Activated T-helper 2 cell treated with anti-CD3 and anti-CD28 coated beads, Interferon-gamma antibody, Interleukin-2, Interleukin-4, amounts not matched to agents 10 μg/mL and 5 μg/mL and 100 μg/mL, durations not matched to agents 14 hours and 24 hours and 36 hours (primary cell): ENCODE measurements at regions not wholly inside any gene's neighbourhood (a gene's known extent, or its start where the extent isn't known, plus 50 kb on each side); places are given as distances from the start of the nearest gene placed in this dataset.
"Not testable (repeated sequence)": the region's sequence is repeated elsewhere in the genome, so short reads cannot be mapped to it uniquely, and the experiment has no call there.

Source experiments
- DNase-seq: peaks from one replicate; pipeline ENCODE4 v3.0.0; 2021; ENCODE audit warnings: low spot score
- H3K27ac Mint-ChIP-seq: one replicate; pipeline ENCODE4 v1.8.0; 2021; ENCODE audit warnings: mixed read lengths
- H3K27me3 Mint-ChIP-seq: one replicate; pipeline ENCODE4 v1.8.0; 2021; ENCODE audit warnings: low read depth, mixed read lengths
- H3K36me3 Mint-ChIP-seq: one replicate; pipeline ENCODE4 v1.8.0; 2021; ENCODE audit warnings: low read depth, mixed read lengths
- H3K4me1 Mint-ChIP-seq: one replicate; pipeline ENCODE4 v1.8.0; 2021; ENCODE audit warnings: low read depth, mixed read lengths
- H3K4me3 Mint-ChIP-seq: one replicate; pipeline ENCODE4 v1.8.0; 2021; ENCODE audit warnings: low read depth, mild to moderate bottlenecking, moderate library complexity, mixed read lengths
- H3K9me3 Mint-ChIP-seq: one replicate; pipeline ENCODE4 v1.8.0; 2021; ENCODE audit warnings: mixed read lengths
- intact Hi-C: fragments of 100-400 bp; cut with micrococcal nuclease; formaldehyde crosslinking; loops from one replicate; pipeline ENCODE4 v1.15.1; 2023

GRCh38 chr2:51263101-51263500 is 231.2 kb upstream of the NRXN1 start:
- peaks cover 24% of the 10 kb centered on the region for H3K9me3 Mint-ChIP-seq
- H3K4me1 Mint-ChIP-seq, intact Hi-C loops, H3K27ac Mint-ChIP-seq, H3K36me3 Mint-ChIP-seq, DNase-seq, H3K27me3 Mint-ChIP-seq, H3K4me3 Mint-ChIP-seq: not testable (repeated sequence)

GRCh38 chr2:51258301-51258700 is 226.4 kb upstream of the NRXN1 start:
- H3K27ac Mint-ChIP-seq: no peak overlapping the region
- no peaks in the 10 kb centered on the region for H3K27me3 Mint-ChIP-seq
- no peaks in the 10 kb centered on the region for H3K4me1 Mint-ChIP-seq
- H3K36me3 Mint-ChIP-seq: no peaks in the 10 kb centered on the region
- no peak for DNase-seq
- H3K4me3 Mint-ChIP-seq: no peak overlapping the region
- H3K9me3 Mint-ChIP-seq: peaks cover 42% of the 10 kb centered on the region
- intact Hi-C loops: no loop called here

GRCh38 chr2:51256736-51257135 is 224.8 kb upstream of the NRXN1 start:
- no peak for DNase-seq
- no peak overlapping the region for H3K4me3 Mint-ChIP-seq
- no peak overlapping the region for H3K27ac Mint-ChIP-seq
- intact Hi-C loops: no loop called here
- H3K36me3 Mint-ChIP-seq: no peaks in the 10 kb centered on the region
- no peaks in the 10 kb centered on the region for H3K4me1 Mint-ChIP-seq
- H3K27me3 Mint-ChIP-seq: no peaks in the 10 kb centered on the region
- H3K9me3 Mint-ChIP-seq: peaks cover 48% of the 10 kb centered on the region

GRCh38 chr2:51251356-51251755 is 219.4 kb upstream of the NRXN1 start:
- DNase-seq: no peak
- no peaks in the 10 kb centered on the region for H3K27me3 Mint-ChIP-seq
- intact Hi-C loops: no loop called here
- H3K36me3 Mint-ChIP-seq: no peaks in the 10 kb centered on the region
- no peaks in the 10 kb centered on the region for H3K4me1 Mint-ChIP-seq
- peaks cover 36% of the 10 kb centered on the region for H3K9me3 Mint-ChIP-seq
- H3K27ac Mint-ChIP-seq: no peak overlapping the region
- H3K4me3 Mint-ChIP-seq: no peak overlapping the region

- Mint-ChIP-seq H3K4me1 (no peaks in the 10 kb centered on the region), H3K4me3 (no peak overlapping the region), H3K9me3 (peaks cover 8% of the 10 kb centered on the region), H3K27me3 (no peaks in the 10 kb centered on the region), H3K27ac (no peak overlapping the region), H3K36me3 (no peaks in the 10 kb centered on the region)
- no peak for DNase-seq
- intact Hi-C loops: no loop called here
Measured at GRCh38 chr2:51247252-51247805, 215.4 kb upstream of the NRXN1 start.

- Mint-ChIP-seq H3K4me3 (no peak overlapping the region), H3K36me3 (no peaks in the 10 kb centered on the region), H3K4me1 (no peaks in the 10 kb centered on the region), H3K9me3 (peaks cover 4% of the 10 kb centered on the region), H3K27ac (no peak overlapping the region), H3K27me3 (no peaks in the 10 kb centered on the region)
- intact Hi-C loops: no loop called here
- DNase-seq: no peak
Measured at GRCh38 chr2:51243892-51244535, 212.1 kb upstream of the NRXN1 start.

- no peaks in the 10 kb centered on the region for H3K27me3 Mint-ChIP-seq
- H3K4me3 Mint-ChIP-seq: no peak overlapping the region
- H3K9me3 Mint-ChIP-seq: peaks cover 27% of the 10 kb centered on the region
- intact Hi-C loops: no loop called here
- H3K27ac Mint-ChIP-seq: no peak overlapping the region
- H3K4me1 Mint-ChIP-seq: no peaks in the 10 kb centered on the region
- DNase-seq: no peak
- H3K36me3 Mint-ChIP-seq: no peaks in the 10 kb centered on the region
Measured at GRCh38 chr2:51237626-51238271, 205.8 kb upstream of the NRXN1 start.

GRCh38 chr2:51232027-51232426 is 200.1 kb upstream of the NRXN1 start:
- intact Hi-C loops: no loop called here
- Mint-ChIP-seq H3K36me3 (no peaks in the 10 kb centered on the region), H3K4me1 (no peaks in the 10 kb centered on the region), H3K27ac (no peak overlapping the region), H3K4me3 (no peak overlapping the region), H3K9me3 (peaks cover 44% of the 10 kb centered on the region), H3K27me3 (no peaks in the 10 kb centered on the region)
- no peak for DNase-seq

GRCh38 chr2:51231071-51231470 is 199.1 kb upstream of the NRXN1 start:
- DNase-seq: no peak
- Mint-ChIP-seq H3K4me3 (no peak overlapping the region), H3K36me3 (no peaks in the 10 kb centered on the region), H3K27ac (no peak overlapping the region), H3K9me3 (peaks cover 47% of the 10 kb centered on the region), H3K4me1 (no peaks in the 10 kb centered on the region), H3K27me3 (no peaks in the 10 kb centered on the region)
- intact Hi-C loops: no loop called here

- Mint-ChIP-seq H3K36me3 (no peaks in the 10 kb centered on the region), H3K27me3 (no peaks in the 10 kb centered on the region), H3K4me1 (no peaks in the 10 kb centered on the region), H3K27ac (no peak overlapping the region), H3K4me3 (no peak overlapping the region), H3K9me3 (peaks cover 40% of the 10 kb centered on the region)
- intact Hi-C loops: no loop called here
- DNase-seq: no peak
Measured at GRCh38 chr2:51225377-51225776, 193.4 kb upstream of the NRXN1 start.

- Mint-ChIP-seq H3K36me3 (no peaks in the 10 kb centered on the region), H3K4me1 (no peaks in the 10 kb centered on the region), H3K9me3 (peaks cover 39% of the 10 kb centered on the region), H3K4me3 (no peak overlapping the region), H3K27me3 (no peaks in the 10 kb centered on the region), H3K27ac (no peak overlapping the region)
- intact Hi-C loops: no loop called here
- no peak for DNase-seq
Measured at GRCh38 chr2:51224790-51225189, 192.9 kb upstream of the NRXN1 start.

- intact Hi-C loops: no loop called here
- H3K4me3 Mint-ChIP-seq: no peak overlapping the region
- no peaks in the 10 kb centered on the region for H3K4me1 Mint-ChIP-seq
- H3K36me3 Mint-ChIP-seq: no peaks in the 10 kb centered on the region
- no peak overlapping the region for H3K27ac Mint-ChIP-seq
- DNase-seq: no peak
- H3K9me3 Mint-ChIP-seq: peaks cover 36% of the 10 kb centered on the region
- no peaks in the 10 kb centered on the region for H3K27me3 Mint-ChIP-seq
Measured at GRCh38 chr2:51222106-51222505, 190.2 kb upstream of the NRXN1 start.

- Mint-ChIP-seq H3K4me1 (no peaks in the 10 kb centered on the region), H3K27me3 (no peaks in the 10 kb centered on the region), H3K27ac (no peak overlapping the region), H3K9me3 (peaks cover 25% of the 10 kb centered on the region), H3K36me3 (no peaks in the 10 kb centered on the region), H3K4me3 (no peak overlapping the region)
- DNase-seq: no peak
- intact Hi-C loops: no loop called here
Measured at GRCh38 chr2:51220606-51221005, 188.7 kb upstream of the NRXN1 start.
